Neural progenitor cell (in vitro differentiated cells): ENCODE measurements at regions not wholly inside any gene's neighbourhood (a gene's known extent, or its start where the extent isn't known, plus 50 kb on each side); places are given as distances from the start of the nearest gene placed in this dataset.

Experiments used
- DNase-seq: peaks from one replicate; pipeline ENCODE4 v3.0.0-alpha.2; 2016; ENCODE audit warnings: low spot score
- H2AFZ ChIP-seq: fragments of 200-600 bp; sonication (generic); replicated peaks from 2 replicates; pipeline ENCODE4 v1.6.1; 2016; ENCODE audit warnings: antibody characterized with exemption
- H3F3A ChIP-seq: fragments of 200-600 bp; sonication (generic); 2 replicates; pipeline ENCODE4 v1.6.1; 2016; ENCODE audit warnings: antibody characterized with exemption, low read depth
- H3K27ac ChIP-seq: fragments of 200-600 bp; sonication (generic); 2 replicates; pipeline ENCODE4 v1.5.1; 2016; ENCODE audit warnings: mild to moderate bottlenecking
- H3K27me3 ChIP-seq: fragments of 200-600 bp; sonication (generic); 2 replicates; pipeline ENCODE4 v1.6.1; 2016; ENCODE audit warnings: mild to moderate bottlenecking, moderate library complexity
- H3K36me3 ChIP-seq: fragments of 200-600 bp; sonication (generic); 2 replicates; pipeline ENCODE4 v1.5.1; 2016
- H3K4me1 ChIP-seq: fragments of 200-600 bp; sonication (generic); 2 replicates; pipeline ENCODE4 v1.6.1; 2016; ENCODE audit warnings: mixed run types
- H3K4me2 ChIP-seq: fragments of 200-600 bp; sonication (generic); 2 replicates; pipeline ENCODE4 v1.6.1; 2016
- H3K4me3 ChIP-seq: fragments of 200-600 bp; sonication (generic); 2 replicates; pipeline ENCODE4 v1.5.1; 2016
- H3K79me2 ChIP-seq: fragments of 200-600 bp; sonication (generic); 2 replicates; pipeline ENCODE4 v1.6.1; 2016; ENCODE audit warnings: low read depth
- H3K9ac ChIP-seq: fragments of 200-600 bp; sonication (generic); 2 replicates; pipeline ENCODE4 v1.6.1; 2016
- H3K9me3 ChIP-seq: fragments of 200-600 bp; sonication (generic); 2 replicates; pipeline ENCODE4 v1.5.1; 2016; ENCODE audit warnings: low read depth
- H4K20me1 ChIP-seq: fragments of 200-600 bp; sonication (generic); 2 replicates; pipeline ENCODE4 v1.6.1; 2016; ENCODE audit warnings: low read depth
- H3K27ac Mint-ChIP-seq: 3 replicates; pipeline ENCODE4 v1.8.0; 2021; ENCODE audit warnings: mixed read lengths
- H3K27me3 Mint-ChIP-seq: 2 replicates; pipeline ENCODE4 v1.8.0; 2022; ENCODE audit warnings: low read depth, mild to moderate bottlenecking, inconsistent platforms, moderate library complexity, mixed read lengths; ENCODE audit not compliant: insufficient read depth
- H3K36me3 Mint-ChIP-seq: 3 replicates; pipeline ENCODE4 v1.8.0; 2021; ENCODE audit warnings: mixed read lengths
- H3K4me1 Mint-ChIP-seq: 3 replicates; pipeline ENCODE4 v1.8.0; 2021; ENCODE audit warnings: mixed read lengths
- H3K4me3 Mint-ChIP-seq: 3 replicates; pipeline ENCODE4 v1.8.0; 2021; ENCODE audit warnings: mild to moderate bottlenecking, moderate library complexity, mixed read lengths
- H3K9me3 Mint-ChIP-seq: 3 replicates; pipeline ENCODE4 v1.8.0; 2020; ENCODE audit warnings: mixed read lengths
- EZH2 ChIP-seq: fragments of 200-600 bp; sonication (generic); IDR thresholded peaks from 2 replicates; pipeline ENCODE4 v1.6.1; 2017; ENCODE audit warnings: antibody characterized with exemption, mild to moderate bottlenecking, moderate library complexity
- EZH2phosphoT487 ChIP-seq: fragments of 200-600 bp; sonication (generic); IDR thresholded peaks from 2 replicates; pipeline ENCODE4 v1.6.1; 2017; ENCODE audit warnings: antibody characterized with exemption
- TF ChIP-seq, protein P1 (sequence below): fragments of 200-600 bp; sonication (generic); IDR thresholded peaks from 2 replicates; pipeline ENCODE4 v1.5.1; 2017; ENCODE audit warnings: antibody characterized with exemption, mild to moderate bottlenecking

DNA sequence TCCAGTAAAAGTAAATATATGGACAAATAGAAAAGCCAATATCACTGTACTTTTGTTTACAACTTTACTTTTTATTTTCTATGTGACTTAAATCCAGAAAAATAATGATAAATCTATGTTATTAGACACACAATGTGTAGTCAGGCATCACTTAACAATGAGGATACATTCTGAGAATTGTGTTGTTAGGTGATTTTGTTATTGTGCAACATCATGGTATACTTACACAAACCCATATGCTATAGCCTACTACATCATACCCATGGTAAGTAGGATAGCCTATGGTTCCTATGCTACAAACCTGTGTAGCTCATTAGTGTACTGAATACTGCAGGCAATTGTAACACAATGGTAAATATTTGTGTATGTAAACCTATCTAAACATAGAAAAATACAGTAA, 781.7 kb upstream of the GHITM start:
- Histone ChIP-seq H3K4me2 (no peak overlapping the region), H3K36me3 (no peaks in the 10 kb centered on the region), H3K4me3 (no peak overlapping the region), H3K27ac (no peak overlapping the region), H3K9ac (no peak overlapping the region), H3K9me3 (peaks cover 9% of the 10 kb centered on the region), H4K20me1 (no peaks in the 10 kb centered on the region), H3F3A (no peaks in the 10 kb centered on the region), H2AFZ (no peak overlapping the region), H3K4me1 (no peaks in the 10 kb centered on the region), H3K27me3 (no peaks in the 10 kb centered on the region), H3K79me2 (no peaks in the 10 kb centered on the region)
- Mint-ChIP-seq H3K27ac (no peak overlapping the region), H3K9me3 (peaks cover 20% of the 10 kb centered on the region), H3K4me3 (no peak overlapping the region), H3K4me1 (no peaks in the 10 kb centered on the region), H3K36me3 (no peaks in the 10 kb centered on the region), H3K27me3 (no peaks in the 10 kb centered on the region)
- TF ChIP-seq, protein P1, sequence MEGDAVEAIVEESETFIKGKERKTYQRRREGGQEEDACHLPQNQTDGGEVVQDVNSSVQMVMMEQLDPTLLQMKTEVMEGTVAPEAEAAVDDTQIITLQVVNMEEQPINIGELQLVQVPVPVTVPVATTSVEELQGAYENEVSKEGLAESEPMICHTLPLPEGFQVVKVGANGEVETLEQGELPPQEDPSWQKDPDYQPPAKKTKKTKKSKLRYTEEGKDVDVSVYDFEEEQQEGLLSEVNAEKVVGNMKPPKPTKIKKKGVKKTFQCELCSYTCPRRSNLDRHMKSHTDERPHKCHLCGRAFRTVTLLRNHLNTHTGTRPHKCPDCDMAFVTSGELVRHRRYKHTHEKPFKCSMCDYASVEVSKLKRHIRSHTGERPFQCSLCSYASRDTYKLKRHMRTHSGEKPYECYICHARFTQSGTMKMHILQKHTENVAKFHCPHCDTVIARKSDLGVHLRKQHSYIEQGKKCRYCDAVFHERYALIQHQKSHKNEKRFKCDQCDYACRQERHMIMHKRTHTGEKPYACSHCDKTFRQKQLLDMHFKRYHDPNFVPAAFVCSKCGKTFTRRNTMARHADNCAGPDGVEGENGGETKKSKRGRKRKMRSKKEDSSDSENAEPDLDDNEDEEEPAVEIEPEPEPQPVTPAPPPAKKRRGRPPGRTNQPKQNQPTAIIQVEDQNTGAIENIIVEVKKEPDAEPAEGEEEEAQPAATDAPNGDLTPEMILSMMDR: no peak
- no peak for TF ChIP-seq EZH2
- no peak for TF ChIP-seq EZH2phosphoT487
- no peak for DNase-seq

DNA sequence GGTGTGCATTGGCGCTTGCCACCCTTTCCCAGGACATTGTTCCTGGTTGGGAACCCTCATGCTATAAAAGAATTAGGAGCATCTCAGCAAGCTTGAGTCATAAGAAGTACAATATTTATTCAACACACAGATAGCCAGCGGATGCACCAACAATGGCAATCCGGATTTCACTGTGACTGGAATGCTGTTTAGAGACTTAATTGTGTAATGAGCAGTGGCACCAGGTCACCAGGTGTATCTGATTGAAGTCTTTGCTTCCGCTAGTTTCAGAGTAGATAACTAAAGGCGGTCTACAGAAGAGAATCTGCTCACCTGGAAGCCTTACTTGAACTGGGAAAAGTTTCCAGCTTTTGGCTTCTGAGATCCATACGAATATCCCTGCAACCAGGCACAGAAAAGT, 772.3 kb upstream of the GHITM start:
- no peak overlapping the region for H3K4me3 Mint-ChIP-seq
- H3K27me3 Mint-ChIP-seq: no peaks in the 10 kb centered on the region
- Histone ChIP-seq H3K27me3 (no peaks in the 10 kb centered on the region), H3K9ac (no peak overlapping the region), H3K4me2 (no peak overlapping the region), H3K79me2 (no peaks in the 10 kb centered on the region), H3K36me3 (no peaks in the 10 kb centered on the region), H3K27ac (no peak overlapping the region), H3K9me3 (no peaks in the 10 kb centered on the region), H4K20me1 (no peaks in the 10 kb centered on the region), H3K4me1 (peaks cover 8% of the 10 kb centered on the region), H3F3A (no peaks in the 10 kb centered on the region), H3K4me3 (no peak overlapping the region), H2AFZ (no peak overlapping the region)
- no peak for DNase-seq
- H3K4me1 Mint-ChIP-seq: no peaks in the 10 kb centered on the region
- TF ChIP-seq EZH2phosphoT487 (no peak), EZH2 (no peak)
- TF ChIP-seq, protein P1: no peak
- H3K27ac Mint-ChIP-seq: no peak overlapping the region
- H3K36me3 Mint-ChIP-seq: no peaks in the 10 kb centered on the region
- H3K9me3 Mint-ChIP-seq: no peaks in the 10 kb centered on the region

DNA sequence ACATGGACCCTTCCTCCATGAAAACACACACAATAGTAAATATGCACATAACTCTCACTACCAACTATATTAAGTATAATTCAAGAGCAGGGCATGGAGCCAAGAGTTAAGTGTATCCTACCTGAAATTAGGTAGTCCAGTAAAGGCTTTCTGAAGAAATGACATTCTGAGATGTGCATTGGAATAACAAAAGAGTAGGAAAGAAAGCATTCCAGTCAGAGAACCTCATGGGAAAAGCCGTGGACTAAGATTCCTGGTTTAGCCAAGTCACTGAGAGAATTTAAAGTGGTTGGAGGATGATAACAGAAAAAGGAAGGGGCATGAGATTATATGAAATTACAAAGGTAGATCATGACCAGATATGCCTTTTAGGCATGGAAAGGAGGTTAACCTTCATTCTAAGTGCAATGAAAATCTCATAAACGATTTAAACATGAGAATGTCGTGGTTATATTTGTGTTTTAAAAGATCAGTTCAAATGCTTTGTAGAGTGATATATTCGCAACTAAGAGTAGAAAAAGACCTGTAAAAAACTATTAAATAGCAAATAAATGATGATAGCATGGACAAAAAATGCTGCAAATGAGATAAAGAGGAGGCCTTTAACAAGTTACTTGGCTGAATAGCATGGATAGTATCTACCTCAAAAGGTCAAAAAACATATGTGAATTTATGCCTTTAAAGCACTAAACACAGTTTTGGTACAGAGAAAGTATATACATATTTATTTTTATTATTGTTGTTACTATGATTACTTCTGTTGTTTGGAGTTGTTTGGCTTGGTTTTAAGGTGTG, 767.4 kb upstream of the GHITM start:
- H2AFZ ChIP-seq: no peak overlapping the region
- Mint-ChIP-seq H3K36me3 (no peaks in the 10 kb centered on the region), H3K9me3 (no peaks in the 10 kb centered on the region), H3K4me1 (no peaks in the 10 kb centered on the region), H3K4me3 (no peak overlapping the region), H3K27ac (no peak overlapping the region), H3K27me3 (no peaks in the 10 kb centered on the region)
- H3K36me3 ChIP-seq: no peaks in the 10 kb centered on the region
- H4K20me1 ChIP-seq: no peaks in the 10 kb centered on the region
- H3K4me3 ChIP-seq: no peak overlapping the region
- no peak overlapping the region for H3K9ac ChIP-seq
- TF ChIP-seq EZH2: no peak
- TF ChIP-seq EZH2phosphoT487: no peak
- TF ChIP-seq, protein P1: no peak
- no peaks in the 10 kb centered on the region for H3K79me2 ChIP-seq
- DNase-seq: no peak
- peaks cover 1% of the 10 kb centered on the region for H3K4me1 ChIP-seq
- H3K4me2 ChIP-seq: no peak overlapping the region
- no peaks in the 10 kb centered on the region for H3F3A ChIP-seq
- no peaks in the 10 kb centered on the region for H3K9me3 ChIP-seq
- no peaks in the 10 kb centered on the region for H3K27me3 ChIP-seq
- no peak overlapping the region for H3K27ac ChIP-seq
